ENCODE measurements at regions not wholly inside any gene's neighbourhood (a gene's known extent, or its start where the extent isn't known, plus 50 kb on each side); places are given as distances from the start of the nearest gene placed in this dataset.

- H2AFZ ChIP-seq (replicated peaks; ENCODE audit: low read length, poor library complexity), result no peak overlapping the region
- no peaks in the 10 kb centered on the region for H4K20me1 ChIP-seq (ENCODE audit: insufficient read depth, low read length)
- no peak overlapping the region for H2BK20ac ChIP-seq (ENCODE audit: low read depth, low read length)
- no peak overlapping the region for H3K4ac ChIP-seq (ENCODE audit: low read depth, low read length)
- no peaks in the 10 kb centered on the region for H3K4me1 ChIP-seq (ENCODE audit: control insufficient read depth, insufficient read depth, low read length)
- no peaks in the 10 kb centered on the region for H3K79me1 ChIP-seq (ENCODE audit: low read depth in 1 of 2, low read length in 2 of 2)
- H4K8ac ChIP-seq (ENCODE audit: low read depth in 2 of 2, low read length in 2 of 2), result no peak overlapping the region
- H3K14ac ChIP-seq (replicated peaks; ENCODE audit: low read depth, low read length), result no peak overlapping the region
- no peaks in the 10 kb centered on the region for H3K9me1 ChIP-seq (ENCODE audit: insufficient read depth, low read length)
- BruUV-seq (replicated peaks), result no TSS peak
- H3K27ac ChIP-seq (ENCODE audit: insufficient read depth, low read length), result no peak overlapping the region
- no peak overlapping the region for H3K4me2 ChIP-seq (ENCODE audit: low read depth, low read length)
- dilution Hi-C loops (cut with HindIII; ENCODE audit: low sequenced_read_pairs, unreplicated experiment) (no loop called here), intact Hi-C loops (cut with micrococcal nuclease) (no loop called here), in situ Hi-C loops (cut with MboI; ENCODE audit: low sequenced_read_pairs) (no loop called here)
- DNase-seq, result no peak
- no peak overlapping the region for H3K9ac ChIP-seq (ENCODE audit: low read depth, low read length)
- no peak overlapping the region for H2BK5ac ChIP-seq (ENCODE audit: low read depth, low read length, poor library complexity, severe bottlenecking)
- H3K27me3 ChIP-seq (ENCODE audit: control insufficient read depth, insufficient read depth, low read length), result no peaks in the 10 kb centered on the region
- H4K5ac ChIP-seq (ENCODE audit: low read depth, low read length), result no peak overlapping the region
- no peak overlapping the region for H2BK120ac ChIP-seq (ENCODE audit: low read depth, low read length)
- no peak overlapping the region for H3K56ac ChIP-seq (ENCODE audit: extremely low read depth, insufficient read depth, low read length)
- H2AK9ac ChIP-seq (replicated peaks; ENCODE audit: low read depth, low read length, poor library complexity), result no peak overlapping the region
- WGBS, 2 experiments (ENCODE audit: extremely low coverage in 2 of 2, insufficient read length in 1 of 2), result no CpG with 5 or more reads among the region's 2 CpGs
- no peak overlapping the region for H4K91ac ChIP-seq (ENCODE audit: insufficient read depth, low read depth, low read length)
- H2AK5ac ChIP-seq (ENCODE audit: low read depth, low read length), result no peak overlapping the region
- no peak for TF ChIP-seq BHLHE40 (IDR thresholded peaks at IDR 0.05; ENCODE audit: low read depth, low read length)
- no peak for TF ChIP-seq CTCF (conservative IDR thresholded peaks at IDR 0.05; ENCODE audit: low read depth, low read length)
- no peak for TF ChIP-seq CEBPB (IDR thresholded peaks at IDR 0.05; ENCODE audit: low read depth, low read length)
- CTCF ChIA-PET, result no interaction called here
- H3K9me3 ChIP-seq (ENCODE audit: control insufficient read depth, insufficient read depth, low read length), result 0 out of 2 replicates have a peak, but pooled peaks cover 4% of the 10 kb centered on the region
- ATAC-seq (ENCODE audit: low read depth), result no peak
- no peak overlapping the region for H3K23ac ChIP-seq (ENCODE audit: low read depth, low read length)
- H2BK15ac ChIP-seq (ENCODE audit: low read depth, low read length), result no peak overlapping the region
- no peak overlapping the region for H3K4me3 ChIP-seq (ENCODE audit: insufficient read depth, low read depth, low read length)
- H3K18ac ChIP-seq (ENCODE audit: low read depth, low read length), result no peak overlapping the region
- no peaks in the 10 kb centered on the region for H3K36me3 ChIP-seq (ENCODE audit: control insufficient read depth, insufficient read depth, low read length)
- POLR2A ChIA-PET (ENCODE audit: unreplicated experiment), result no interaction called here
Measured at GRCh38 chr6:9634776-9635175, 780.1 kb downstream of the TFAP2A start.
